Hepatocyte (in vitro differentiated cells): ENCODE measurements at regions not wholly inside any gene's neighbourhood (a gene's known extent, or its start where the extent isn't known, plus 50 kb on each side); places are given as distances from the start of the nearest gene placed in this dataset.
"Not testable (repeated sequence)": the region's sequence is repeated elsewhere in the genome, so short reads cannot be mapped to it uniquely, and the experiment has no call there.

Source experiments
- DNase-seq: peaks from one replicate; pipeline ENCODE4 v3.0.0-alpha.2; 2016; ENCODE audit warnings: low spot score
- H2AFZ ChIP-seq: fragments of 200-600 bp; sonication (generic); 2 replicates; pipeline ENCODE4 v1.6.0; 2016; ENCODE audit warnings: antibody characterized with exemption, mild to moderate bottlenecking
- H3K27ac ChIP-seq: fragments of 200-600 bp; sonication (generic); 2 replicates; pipeline ENCODE4 v1.5.1; 2016; ENCODE audit warnings: mild to moderate bottlenecking
- H3K27me3 ChIP-seq: fragments of 200-600 bp; sonication (generic); 2 replicates; pipeline ENCODE4 v1.6.1; 2016
- H3K36me3 ChIP-seq: fragments of 200-600 bp; sonication (generic); replicated peaks from 2 replicates; pipeline ENCODE4 v1.5.1; 2016; ENCODE audit warnings: low read depth; ENCODE audit not compliant: insufficient read depth
- H3K4me1 ChIP-seq: fragments of 200-600 bp; sonication (generic); 2 replicates; pipeline ENCODE4 v1.5.1; 2016; ENCODE audit warnings: mild to moderate bottlenecking, moderate library complexity; ENCODE audit not compliant: insufficient read depth
- H3K4me2 ChIP-seq: fragments of 200-600 bp; sonication (generic); 2 replicates; pipeline ENCODE4 v1.6.0; 2016
- H3K4me3 ChIP-seq: fragments of 200-600 bp; sonication (generic); 2 replicates; pipeline ENCODE4 v1.5.1; 2016; ENCODE audit warnings: mild to moderate bottlenecking
- H3K79me2 ChIP-seq: fragments of 200-600 bp; sonication (generic); 2 replicates; pipeline ENCODE4 v1.6.0; 2017; ENCODE audit warnings: mild to moderate bottlenecking
- H3K9me2 ChIP-seq: fragments of 200-600 bp; sonication (generic); replicated peaks from 2 replicates; pipeline ENCODE4 v1.6.0; 2017; ENCODE audit warnings: mild to moderate bottlenecking; ENCODE audit not compliant: insufficient read depth
- H3K9me3 ChIP-seq: fragments of 200-600 bp; sonication (generic); 2 replicates; pipeline ENCODE4 v1.5.1; 2016; ENCODE audit warnings: low read depth, mild to moderate bottlenecking
- H4K20me1 ChIP-seq: fragments of 200-600 bp; sonication (generic); 2 replicates; pipeline ENCODE4 v1.6.0; 2016; ENCODE audit warnings: mild to moderate bottlenecking; ENCODE audit not compliant: insufficient read depth, poor library complexity, severe bottlenecking
- EZH2 ChIP-seq: fragments of 200-600 bp; sonication (generic); IDR thresholded peaks from 2 replicates; pipeline ENCODE4 v1.6.1; 2016; ENCODE audit warnings: antibody characterized with exemption, mild to moderate bottlenecking, borderline replicate concordance
- EZH2phosphoT487 ChIP-seq: fragments of 200-600 bp; sonication (generic); IDR thresholded peaks from one replicate; pipeline ENCODE4 v1.6.1; 2018; ENCODE audit warnings: antibody characterized with exemption, mild to moderate bottlenecking, low read depth, moderate library complexity; ENCODE audit not compliant: unreplicated experiment, severe bottlenecking
- WGBS: methylation state at CpG from one replicate; pipeline ENCODE4 v1.1.6; 2016; ENCODE audit warnings: low lambda C conversion rate; ENCODE audit errors: missing lambda C conversion rate; 5-methylcytosine and 5-hydroxymethylcytosine counted together
- TF ChIP-seq, protein P1 (sequence below): fragments of 200-600 bp; sonication (generic); IDR thresholded peaks from 2 replicates; pipeline ENCODE4 v1.5.1; 2016; ENCODE audit warnings: antibody characterized with exemption, mild to moderate bottlenecking; ENCODE audit not compliant: poor library complexity

DNA sequence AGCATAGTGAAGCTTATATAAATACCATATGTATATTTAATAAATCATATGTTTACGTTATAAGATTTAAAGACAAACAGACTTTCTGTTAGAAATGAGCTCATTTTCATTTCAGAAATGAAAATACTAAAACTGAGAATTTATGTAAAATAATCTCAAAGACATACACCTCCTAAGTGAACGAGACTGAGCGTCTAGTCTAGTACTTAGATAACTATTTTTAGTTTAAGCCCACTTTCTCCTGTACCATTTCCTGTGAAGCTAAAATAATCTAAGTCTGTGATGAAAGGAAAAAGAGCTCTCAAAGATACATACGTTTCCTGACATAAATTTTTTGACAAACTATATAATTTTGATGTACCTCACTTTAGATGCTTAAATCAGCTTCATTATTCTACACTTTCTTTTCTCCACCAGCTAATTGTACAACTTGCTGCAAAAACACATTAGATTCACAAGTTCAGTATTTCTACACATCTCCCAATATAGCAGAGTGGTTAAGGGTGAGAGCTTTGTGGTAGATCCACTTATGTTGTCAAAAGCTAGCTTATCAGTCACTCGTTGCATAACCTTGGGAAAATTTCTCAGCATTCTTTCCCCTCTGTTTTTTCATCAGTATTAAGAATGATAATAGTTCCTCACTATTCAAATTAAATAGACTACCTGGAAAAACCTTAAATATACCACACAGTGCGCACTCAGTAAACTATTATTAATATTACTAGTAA, 703.0 kb downstream of the PLOD2 start:
- Histone ChIP-seq H3K9me2 (no peaks in the 10 kb centered on the region), H3K36me3 (no peaks in the 10 kb centered on the region), H3K27me3 (no peaks in the 10 kb centered on the region), H3K4me1 (no peaks in the 10 kb centered on the region), H3K9me3 (no peaks in the 10 kb centered on the region), H4K20me1 (no peaks in the 10 kb centered on the region), H3K4me3 (no peak overlapping the region), H3K4me2 (no peak overlapping the region), H3K79me2 (no peaks in the 10 kb centered on the region), H2AFZ (no peak overlapping the region), H3K27ac (no peak overlapping the region)
- WGBS = 78% methylated on average over 6 of the region's 6 CpGs
- TF ChIP-seq EZH2phosphoT487 (no peak), EZH2 (no peak)
- no peak for DNase-seq

GRCh38 chr3:145459681-145460080, 701.3 kb downstream of the PLOD2 start:
- H3K36me3 ChIP-seq, H3K9me2 ChIP-seq, H2AFZ ChIP-seq, H3K9me3 ChIP-seq, DNase-seq, H4K20me1 ChIP-seq, H3K4me1 ChIP-seq, H3K27ac ChIP-seq, H3K27me3 ChIP-seq, H3K4me2 ChIP-seq, H3K79me2 ChIP-seq, H3K4me3 ChIP-seq: not testable (repeated sequence)
- 100% methylated on average over 1 of the region's 1 CpG for WGBS

DNA sequence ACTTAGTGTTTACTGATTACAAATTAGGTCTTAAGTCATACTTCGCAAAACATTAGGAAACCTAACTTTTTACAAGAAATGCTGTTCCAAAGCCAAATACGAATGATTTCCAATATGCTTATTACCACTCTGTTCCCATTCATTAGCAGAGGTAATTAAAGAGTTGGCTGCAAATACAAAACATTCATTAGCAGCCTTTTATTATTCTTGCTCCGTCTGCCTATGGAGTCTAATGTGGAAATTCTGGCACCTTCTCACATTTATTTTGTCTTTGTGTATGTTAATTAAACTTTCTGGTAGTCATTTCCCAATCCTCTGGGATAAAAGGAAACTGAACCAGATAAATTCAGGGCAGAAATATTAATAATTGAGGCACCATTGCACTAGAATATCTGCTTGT, 689.0 kb downstream of the PLOD2 start:
- no peaks in the 10 kb centered on the region for H4K20me1 ChIP-seq
- no peak for DNase-seq
- H3K4me2 ChIP-seq = no peak overlapping the region
- no peaks in the 10 kb centered on the region for H3K36me3 ChIP-seq
- no peak overlapping the region for H3K4me3 ChIP-seq
- H3K4me1 ChIP-seq = no peaks in the 10 kb centered on the region
- no peaks in the 10 kb centered on the region for H3K9me3 ChIP-seq
- 72% methylated on average over 3 of the region's 3 CpGs for WGBS
- no peak overlapping the region for H2AFZ ChIP-seq
- H3K79me2 ChIP-seq = no peaks in the 10 kb centered on the region
- no peak for TF ChIP-seq EZH2
- TF ChIP-seq, protein P1, sequence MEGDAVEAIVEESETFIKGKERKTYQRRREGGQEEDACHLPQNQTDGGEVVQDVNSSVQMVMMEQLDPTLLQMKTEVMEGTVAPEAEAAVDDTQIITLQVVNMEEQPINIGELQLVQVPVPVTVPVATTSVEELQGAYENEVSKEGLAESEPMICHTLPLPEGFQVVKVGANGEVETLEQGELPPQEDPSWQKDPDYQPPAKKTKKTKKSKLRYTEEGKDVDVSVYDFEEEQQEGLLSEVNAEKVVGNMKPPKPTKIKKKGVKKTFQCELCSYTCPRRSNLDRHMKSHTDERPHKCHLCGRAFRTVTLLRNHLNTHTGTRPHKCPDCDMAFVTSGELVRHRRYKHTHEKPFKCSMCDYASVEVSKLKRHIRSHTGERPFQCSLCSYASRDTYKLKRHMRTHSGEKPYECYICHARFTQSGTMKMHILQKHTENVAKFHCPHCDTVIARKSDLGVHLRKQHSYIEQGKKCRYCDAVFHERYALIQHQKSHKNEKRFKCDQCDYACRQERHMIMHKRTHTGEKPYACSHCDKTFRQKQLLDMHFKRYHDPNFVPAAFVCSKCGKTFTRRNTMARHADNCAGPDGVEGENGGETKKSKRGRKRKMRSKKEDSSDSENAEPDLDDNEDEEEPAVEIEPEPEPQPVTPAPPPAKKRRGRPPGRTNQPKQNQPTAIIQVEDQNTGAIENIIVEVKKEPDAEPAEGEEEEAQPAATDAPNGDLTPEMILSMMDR = no peak
- TF ChIP-seq EZH2phosphoT487 = no peak
- H3K27ac ChIP-seq = no peak overlapping the region
- no peaks in the 10 kb centered on the region for H3K9me2 ChIP-seq
- no peaks in the 10 kb centered on the region for H3K27me3 ChIP-seq

GRCh38 chr3:145482735-145483134, 678.2 kb downstream of the PLOD2 start:
- DNase-seq, H3K36me3 ChIP-seq: not testable (repeated sequence)
- WGBS = 92% methylated on average over 6 of the region's 25 CpGs

GRCh38 chr3:145483992-145484391, 677.0 kb downstream of the PLOD2 start:
- Histone ChIP-seq H2AFZ (no peak overlapping the region), H3K36me3 (no peaks in the 10 kb centered on the region), H3K4me3 (no peak overlapping the region), H3K27ac (no peak overlapping the region), H3K4me1 (no peaks in the 10 kb centered on the region), H3K4me2 (no peak overlapping the region), H3K9me3 (no peaks in the 10 kb centered on the region), H3K27me3 (no peaks in the 10 kb centered on the region), H4K20me1 (no peaks in the 10 kb centered on the region), H3K79me2 (no peaks in the 10 kb centered on the region), H3K9me2 (no peaks in the 10 kb centered on the region)
- 68% methylated on average over 3 of the region's 3 CpGs for WGBS
- TF ChIP-seq, protein P1 = no peak
- no peak for TF ChIP-seq EZH2
- no peak for TF ChIP-seq EZH2phosphoT487
- DNase-seq = no peak

More at GRCh38 chr3:145482735-145483134, 678.2 kb downstream of the PLOD2 start:
- not testable (repeated sequence) for H3K9me2 ChIP-seq, H3K4me3 ChIP-seq, H3K79me2 ChIP-seq, H3K4me2 ChIP-seq, H3K4me1 ChIP-seq, H3K9me3 ChIP-seq, H4K20me1 ChIP-seq, H2AFZ ChIP-seq, H3K27ac ChIP-seq, H3K27me3 ChIP-seq
